Activated CD4-positive, alpha-beta T cell treated with anti-CD3 and anti-CD28 coated beads, Interleukin-2, amount 50 U/mL, for 4 hours (primary cell): ENCODE measurements at regions not wholly inside any gene's neighbourhood (a gene's known extent, or its start where the extent isn't known, plus 50 kb on each side); places are given as distances from the start of the nearest gene placed in this dataset.
A peak's percentile ranks its signal among the peaks of the same experiment; 100 is the strongest.

Source experiments
- DNase-seq, 2 experiments: peaks; one replicate each; pipeline ENCODE4 v3.0.0-alpha.2; 2020

DNA sequence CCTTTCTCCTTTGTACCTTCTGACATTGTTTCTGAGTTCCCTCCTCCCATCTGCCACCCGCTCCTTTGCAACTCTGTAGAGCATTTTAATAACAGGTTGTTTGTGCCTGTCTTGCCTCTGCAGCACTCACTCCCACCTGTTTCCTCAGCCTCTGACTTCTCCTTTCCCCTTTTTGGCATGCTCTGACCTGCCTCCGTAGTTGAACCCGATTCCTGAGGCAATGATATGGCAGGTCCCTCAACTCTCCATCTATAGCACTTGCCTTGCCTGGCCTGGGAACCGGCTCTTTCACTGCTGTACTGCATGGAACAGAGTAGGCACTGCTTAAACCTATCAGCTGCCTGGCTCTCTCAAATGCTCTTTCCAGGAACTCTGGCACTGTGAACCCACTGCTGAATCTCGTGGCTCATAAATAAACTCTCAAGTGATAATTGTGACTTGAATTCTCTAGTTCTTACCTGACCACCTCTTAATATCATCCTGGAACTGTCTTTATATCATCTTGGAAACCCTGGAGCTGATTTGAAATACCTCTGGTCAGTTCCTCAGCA, 50.3 kb downstream of the UTRN start:
- DNase-seq: no peak

DNA sequence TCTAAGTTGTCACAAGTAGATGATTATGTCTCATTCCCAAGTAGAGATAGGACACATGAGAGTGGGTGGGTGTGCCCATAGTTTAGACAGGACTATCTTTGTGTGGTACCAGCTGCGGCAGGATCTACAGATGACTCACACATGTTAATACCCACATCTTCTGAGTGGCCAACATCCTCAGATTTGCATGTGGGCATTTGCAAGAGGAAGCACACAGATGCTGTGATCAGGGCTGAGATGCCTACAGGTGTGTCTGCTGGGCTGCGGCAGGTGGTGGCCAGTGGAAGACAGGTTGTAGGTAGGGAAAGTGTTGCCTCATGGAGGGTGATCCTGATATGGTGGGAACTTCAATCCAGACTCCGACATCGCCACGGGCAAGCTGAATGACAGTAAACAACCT, 50.8 kb downstream of the UTRN start:
- DNase-seq: no peak

DNA sequence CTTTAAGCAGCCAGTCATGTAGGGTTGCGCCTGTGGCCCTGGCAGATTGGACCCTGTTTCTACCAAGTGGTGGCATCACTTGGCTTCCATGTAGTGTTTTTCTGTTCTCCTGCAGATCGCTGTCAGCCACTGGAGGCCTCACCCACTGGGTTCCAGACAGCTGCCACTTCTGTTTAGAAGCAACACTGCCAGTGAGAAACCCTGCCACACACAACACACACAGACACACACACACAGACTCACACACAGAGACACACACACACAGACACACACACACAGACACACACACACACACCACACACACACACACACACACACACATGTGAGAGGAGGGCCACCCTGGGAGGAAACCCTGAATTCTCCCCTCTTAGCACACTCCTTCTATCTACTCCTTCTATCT, 51.8 kb downstream of the UTRN start:
- no peak for DNase-seq

DNA sequence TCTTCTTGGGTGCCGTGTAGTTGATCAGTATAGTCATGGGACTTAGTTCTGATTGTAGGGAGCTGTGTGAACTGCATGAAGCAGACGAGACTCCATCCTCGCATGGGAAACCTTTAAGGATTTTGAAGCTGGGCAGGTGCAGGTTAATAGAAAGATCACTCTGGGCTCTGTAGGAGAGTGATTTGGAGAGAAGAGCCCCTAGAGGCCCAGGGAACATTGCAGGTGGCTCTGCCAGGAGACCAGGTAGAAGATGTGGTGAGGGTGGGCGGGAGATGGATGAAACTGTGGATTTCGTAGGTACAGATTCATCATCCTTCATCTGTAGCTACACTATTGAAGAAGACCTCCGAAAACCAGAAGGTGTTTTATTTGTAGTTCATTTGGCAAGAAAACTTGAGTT, 53.3 kb downstream of the UTRN start:
- no peak for DNase-seq

DNA sequence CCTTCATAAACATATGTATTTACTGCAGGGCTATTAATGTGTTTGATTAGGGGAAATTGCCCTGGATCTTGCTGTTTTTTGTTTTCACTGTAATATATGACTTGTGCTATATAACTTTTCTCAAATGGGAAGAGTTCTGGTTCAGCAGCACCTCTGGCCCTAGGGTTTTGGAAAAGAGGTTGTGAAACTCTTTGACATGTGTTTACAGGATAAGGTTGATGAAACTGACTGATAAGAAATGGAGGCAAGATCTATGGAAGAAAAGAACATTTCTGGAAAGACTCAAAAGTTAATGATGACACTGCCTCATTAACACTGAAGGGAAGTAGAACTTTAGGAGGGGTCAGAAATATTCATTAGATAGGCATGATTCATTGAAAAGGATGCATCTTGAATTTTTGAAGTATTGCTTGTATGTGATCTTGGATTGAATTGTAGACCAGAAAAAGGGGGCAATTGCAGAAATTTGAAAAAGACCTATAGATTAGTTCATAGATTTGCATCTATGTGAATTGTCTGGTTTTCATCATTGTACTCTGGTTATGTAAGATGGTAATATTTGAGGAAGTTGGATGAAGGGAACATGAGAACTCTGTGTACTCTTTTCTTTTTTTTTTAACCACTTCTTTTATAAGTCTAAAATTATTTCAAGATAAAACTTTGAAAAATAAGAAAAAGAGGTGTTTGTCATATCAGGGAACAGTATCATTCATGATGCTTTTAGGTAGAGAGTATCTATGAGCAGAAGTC, 54.0 kb downstream of the UTRN start:
- DNase-seq: no peak

DNA sequence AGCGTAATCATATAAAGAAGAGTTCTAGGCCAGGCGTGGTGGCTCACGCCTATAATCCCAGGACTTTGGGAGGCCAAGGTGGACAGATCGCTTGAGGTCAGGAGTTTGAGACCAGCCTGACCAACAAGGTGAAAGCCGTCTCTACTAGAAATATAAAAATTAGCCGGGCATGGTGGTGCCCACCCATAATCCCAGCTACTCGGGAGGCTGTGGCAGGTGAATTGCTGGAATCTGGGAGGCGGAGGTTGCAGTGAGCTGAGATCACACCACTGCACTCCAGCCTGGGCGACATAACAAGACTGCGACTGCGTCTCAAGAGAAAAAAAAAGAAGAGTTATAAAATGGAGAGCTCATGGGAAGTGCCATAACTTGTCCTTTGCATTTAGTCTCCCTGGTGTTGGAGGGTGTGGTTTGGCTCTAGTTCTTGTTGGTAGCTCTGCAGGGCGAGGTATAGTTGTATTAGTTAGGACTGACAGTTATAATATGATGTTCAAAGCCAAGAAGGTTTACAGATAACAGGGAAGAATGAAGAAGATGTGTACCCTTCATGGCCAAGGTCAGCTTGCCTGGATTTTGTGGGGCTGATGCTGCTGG, 54.8 kb downstream of the UTRN start:
- DNase-seq: no peak

DNA sequence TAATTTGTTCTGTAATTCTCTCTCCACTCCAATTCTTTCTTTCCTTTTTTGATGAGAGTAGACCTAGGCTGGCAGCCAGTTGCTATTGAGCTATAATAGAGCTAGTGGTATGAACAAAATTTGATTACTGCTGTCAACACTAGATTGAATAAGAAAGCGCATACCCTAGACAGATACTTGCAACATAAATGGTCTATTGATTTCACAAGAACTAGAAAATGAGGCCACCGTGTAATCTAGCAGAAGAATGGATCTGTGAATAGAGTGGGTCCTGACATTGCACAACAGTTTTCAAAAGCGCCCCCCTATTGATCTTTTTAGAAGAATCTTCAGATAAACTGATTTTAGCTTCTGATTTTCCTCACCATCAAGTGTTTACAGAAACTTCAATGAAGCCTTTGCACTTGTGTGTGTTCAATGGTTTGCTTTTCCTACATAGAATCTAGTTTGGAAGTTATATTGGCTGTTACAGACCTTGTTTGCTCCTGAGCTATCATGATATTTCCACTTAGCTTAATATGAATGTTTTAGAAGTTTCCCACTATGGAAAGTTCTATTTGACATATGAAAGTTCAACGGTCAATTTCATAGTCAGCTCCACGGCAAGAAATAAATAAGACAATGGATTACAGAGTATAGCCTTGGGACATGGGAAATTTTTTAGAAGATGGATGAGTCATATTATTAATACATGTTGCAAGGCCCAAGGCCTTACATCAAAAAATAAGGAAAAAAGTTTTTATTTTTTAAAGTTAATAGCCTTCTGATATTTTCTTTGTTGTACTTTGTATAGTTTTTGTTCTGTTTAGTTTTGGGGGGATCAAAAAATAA, 55.6 kb downstream of the UTRN start:
- DNase-seq: no peak

DNA sequence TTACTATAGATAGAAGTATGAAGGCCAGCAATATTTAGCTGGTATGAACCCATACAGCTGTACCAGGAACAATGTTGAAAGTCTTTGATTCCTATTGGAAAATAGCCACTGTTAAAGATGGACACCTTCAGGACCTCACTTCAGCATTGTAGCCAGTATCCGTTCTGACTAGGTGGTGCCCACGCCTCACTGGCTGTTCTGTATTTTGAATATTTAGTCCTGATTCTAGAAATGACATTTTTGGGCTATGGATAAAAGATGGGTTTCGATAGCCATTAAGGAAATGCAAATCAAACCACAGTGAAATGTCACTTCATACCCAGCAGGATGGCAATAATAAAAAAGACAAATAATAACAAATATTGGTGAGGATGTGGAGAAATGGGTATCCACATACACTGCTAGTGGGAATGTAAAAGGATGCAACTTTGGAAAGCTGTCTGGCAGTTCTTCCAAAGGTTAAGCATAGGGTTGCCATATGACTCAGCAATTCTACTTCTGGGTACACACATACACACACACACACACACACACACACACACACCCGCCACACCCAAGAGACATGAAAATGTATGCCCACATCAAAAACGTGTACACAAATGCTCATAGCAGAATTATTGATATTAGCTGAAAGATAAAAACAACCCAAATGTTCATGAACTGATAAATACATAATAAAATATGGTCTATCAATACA, 56.8 kb downstream of the UTRN start:
- DNase-seq: no peak

DNA sequence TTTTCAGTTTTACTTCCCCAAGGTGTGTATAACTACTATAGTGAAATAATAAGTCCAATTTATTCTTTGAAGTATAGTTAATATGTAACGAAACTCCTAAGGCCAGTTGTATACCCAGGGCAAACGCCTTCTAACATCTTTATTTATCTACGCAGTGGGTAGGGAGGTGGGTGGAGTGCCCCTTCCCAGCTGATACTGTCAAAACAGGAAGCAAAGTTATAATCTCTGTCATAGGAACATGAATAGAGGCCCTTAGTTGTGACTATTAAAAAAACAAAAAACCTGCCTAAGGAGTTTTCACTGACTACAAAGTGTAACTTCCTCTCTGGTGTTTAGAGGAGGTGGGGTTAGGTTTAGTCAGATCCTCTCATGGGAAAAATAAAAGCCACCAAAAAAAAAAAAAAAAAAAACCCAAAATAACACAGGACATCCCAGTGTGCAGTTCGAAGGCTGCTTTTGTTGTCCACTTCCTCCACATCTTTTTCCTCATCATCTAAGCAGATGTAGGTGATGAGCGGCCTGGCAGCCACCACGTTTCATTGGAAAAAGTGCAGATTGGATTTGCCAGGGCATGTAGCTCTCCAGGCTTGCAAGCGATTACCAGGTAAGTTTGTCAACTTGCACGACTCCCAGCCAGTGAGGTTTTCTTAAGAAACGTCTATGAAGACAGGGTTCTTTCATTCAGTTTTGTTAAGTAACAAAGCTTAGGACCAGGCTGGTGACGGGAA, 58.7 kb downstream of the UTRN start:
- no peak for DNase-seq

DNA sequence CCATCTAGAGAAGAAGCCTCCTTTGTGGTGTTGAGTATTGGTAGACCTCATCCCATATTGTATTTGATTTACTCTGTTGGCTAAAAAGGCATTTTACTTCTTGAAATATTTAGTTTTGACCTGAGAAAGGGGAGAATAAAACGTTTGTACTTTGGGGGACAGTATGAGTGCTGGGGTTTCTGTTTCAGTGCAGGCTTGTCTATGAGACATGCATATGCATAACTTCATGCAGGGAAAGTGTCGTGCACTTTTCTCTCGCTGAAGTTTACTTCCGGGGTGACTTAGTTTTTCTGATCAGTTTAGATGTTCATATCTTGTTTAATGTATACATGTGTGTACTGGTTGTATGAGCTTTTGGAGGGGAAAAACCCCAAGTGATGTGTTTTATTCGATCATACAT, 59.5 kb downstream of the UTRN start:
- peak in 1 of 2 experiments; percentile 30 for DNase-seq

DNA sequence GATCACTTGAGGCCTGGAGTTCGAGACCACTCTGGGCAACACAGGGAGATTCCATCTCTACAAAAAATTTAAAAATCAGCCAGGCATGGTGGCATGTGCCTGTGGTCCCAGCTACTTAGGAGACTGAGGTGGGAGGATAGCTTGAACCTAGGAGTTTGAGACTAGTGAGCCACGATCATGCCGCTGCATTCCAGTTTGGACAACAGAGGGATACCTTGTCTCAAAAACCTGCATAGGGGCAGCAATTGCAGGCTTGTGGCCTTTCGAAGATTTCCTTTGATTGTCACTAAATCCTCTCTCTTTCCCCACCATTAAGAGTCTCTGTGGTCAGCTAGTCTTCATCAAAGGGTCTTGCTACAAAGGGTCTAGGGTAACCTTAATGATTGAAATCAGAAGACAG, 60.3 kb downstream of the UTRN start:
- no peak for DNase-seq

DNA sequence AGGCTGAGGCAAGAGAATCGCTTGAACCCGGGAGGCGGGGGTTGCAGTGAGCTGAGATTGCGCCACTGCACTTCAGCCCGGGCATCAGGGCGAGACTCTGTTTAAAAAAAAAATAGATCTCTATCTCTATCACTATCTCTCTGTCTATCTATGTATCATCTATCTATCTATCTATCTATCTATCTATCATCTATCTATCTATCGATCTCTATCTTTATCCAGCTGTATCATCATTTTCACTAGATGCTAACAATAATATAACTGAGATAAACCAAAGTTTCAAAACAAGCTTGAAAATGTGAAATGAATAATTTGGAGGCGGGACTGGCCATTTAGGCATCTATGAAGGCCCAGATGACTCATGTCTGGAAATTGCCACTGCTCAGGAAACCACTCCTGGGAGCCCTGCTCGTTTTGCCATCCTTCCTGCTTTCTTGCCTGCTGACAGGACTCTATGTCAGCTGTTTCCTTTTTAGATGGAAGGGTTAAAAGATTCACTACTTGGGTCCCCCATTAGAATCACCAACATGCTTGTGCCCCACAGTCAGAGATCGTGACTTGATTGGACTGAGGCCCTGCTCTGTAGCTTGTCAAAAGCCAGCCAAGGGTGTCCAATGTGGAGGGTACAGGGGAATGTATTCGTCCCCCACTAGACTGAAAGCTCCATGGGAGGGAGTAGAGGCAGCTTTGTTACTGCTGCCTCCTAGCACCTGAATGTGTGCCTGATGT, 61.7 kb downstream of the UTRN start:
- no peak for DNase-seq

DNA sequence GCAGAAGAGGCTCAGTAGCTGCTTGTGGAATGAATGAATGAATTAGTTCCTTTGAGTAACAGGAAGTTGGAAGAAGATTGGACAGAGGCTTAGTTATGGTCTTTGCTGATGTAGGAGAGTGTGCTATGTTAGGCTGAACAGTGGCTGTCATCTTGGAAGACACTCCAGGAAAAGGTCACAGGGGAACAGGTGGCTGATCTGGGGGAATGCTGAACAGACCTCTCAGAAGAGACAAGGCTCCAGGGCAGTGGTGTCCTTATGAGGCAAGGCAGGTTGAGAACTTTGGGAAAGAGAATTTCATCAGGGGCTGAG, 62.3 kb downstream of the UTRN start:
- DNase-seq: no peak

DNA sequence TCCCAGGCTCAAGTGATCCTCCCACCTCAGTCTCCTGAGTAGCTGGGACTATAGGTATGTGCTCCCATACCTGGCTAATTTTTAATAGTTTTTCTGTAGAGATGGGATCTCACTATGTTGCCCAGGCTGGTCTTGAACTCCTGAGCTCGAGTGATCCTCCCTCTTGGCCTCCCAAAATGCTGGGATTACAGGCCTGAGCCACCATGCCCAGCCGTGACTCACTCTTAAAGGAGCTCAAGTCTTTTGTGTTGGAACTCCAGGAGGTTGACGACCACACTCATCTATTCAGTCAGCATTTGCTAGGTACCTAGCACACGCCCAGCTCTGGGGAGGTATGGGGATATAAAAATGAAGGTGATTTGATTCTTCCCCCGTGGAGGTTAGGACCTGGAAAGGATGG, 62.8 kb downstream of the UTRN start:
- no peak for DNase-seq

DNA sequence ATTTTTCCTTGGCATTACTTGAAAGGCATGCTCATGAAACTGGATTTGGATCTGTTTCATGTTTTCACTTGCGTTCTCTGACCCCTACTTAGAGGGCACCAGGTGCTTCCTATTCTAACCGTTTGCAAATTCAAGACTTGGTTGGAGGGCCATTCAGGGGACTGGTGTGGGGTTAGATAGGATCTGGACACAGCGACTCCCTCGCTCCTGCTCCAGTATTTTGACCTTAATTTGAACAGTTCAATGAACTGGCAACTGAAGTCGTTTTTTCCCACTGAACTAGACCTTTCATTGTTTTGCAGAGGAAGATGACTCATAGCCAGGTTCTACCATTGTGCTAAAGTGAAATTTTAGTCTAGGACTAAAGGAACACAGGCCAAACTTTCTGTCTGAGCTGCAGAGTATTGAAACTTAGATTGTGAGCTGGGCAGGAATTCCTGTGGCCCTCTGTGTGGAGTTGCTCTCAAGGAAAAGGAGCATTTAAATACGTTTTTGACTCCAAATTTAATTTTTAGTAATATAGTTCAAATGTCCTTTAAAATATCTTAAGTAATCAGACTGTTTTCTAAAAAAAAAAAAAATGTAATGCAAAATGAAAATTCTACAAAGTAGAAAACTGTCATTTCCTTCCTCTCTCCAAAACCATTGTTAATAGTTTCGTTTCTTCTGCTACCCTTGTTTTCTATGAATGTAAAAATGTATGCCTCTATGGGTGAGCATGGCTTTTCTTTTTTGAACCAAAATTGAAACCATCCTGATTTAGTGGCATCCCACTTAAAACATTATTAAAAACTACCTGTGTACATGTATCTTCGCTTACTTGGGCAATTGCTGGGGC, 64.8 kb downstream of the UTRN start:
- no peak for DNase-seq

DNA sequence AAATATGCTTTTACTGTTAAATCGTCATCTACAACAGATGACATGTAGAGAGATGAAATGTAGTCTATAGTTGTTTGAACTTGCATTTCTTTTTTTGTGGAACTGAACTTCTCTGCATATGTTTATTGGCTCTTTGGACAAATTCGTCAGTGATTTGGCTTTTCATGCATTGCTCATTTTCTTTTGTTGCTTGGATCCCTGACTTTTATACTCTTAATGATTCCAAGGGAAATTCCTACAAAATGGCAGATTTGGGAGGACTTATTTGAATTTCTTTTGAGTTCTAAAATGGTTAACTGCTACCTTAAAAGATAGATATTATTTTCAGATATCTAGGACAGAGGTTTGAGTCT, 65.4 kb downstream of the UTRN start:
- DNase-seq: no peak

DNA sequence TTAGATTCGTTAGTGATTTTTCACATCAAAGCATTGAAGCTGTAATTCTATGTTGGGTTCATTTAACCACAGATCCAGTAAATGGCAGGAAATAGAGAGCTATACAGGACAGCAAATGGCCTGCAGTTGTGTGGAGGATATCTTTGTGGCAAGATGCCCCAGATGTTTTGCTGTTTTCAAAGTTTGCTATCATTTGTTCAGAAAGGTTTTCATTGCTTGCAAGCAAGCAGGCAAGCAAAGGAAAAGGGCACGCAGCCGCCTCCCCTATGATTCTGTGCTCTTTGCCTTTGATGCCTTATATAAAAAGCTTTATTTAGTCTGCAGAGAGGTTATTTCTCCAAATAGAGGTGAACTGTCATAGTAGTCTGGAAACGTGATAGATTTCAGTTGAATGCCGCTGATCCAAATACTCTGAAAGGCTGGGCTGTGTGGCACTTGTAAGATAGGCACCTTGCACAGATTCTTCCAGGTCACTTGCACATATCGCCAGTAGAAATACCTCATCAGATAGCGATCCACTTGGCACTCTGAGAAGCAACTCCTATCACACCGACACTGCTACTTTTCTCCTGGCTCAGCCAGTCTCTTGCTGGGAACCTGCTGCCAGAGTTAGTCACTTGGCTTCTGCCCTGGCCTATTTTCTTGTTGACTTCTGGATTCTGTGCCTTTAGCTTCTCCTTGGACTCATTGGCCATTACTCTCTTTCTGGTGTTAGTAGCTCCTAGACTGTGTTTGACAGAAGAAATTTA, 66.4 kb downstream of the UTRN start:
- DNase-seq: no peak

DNA sequence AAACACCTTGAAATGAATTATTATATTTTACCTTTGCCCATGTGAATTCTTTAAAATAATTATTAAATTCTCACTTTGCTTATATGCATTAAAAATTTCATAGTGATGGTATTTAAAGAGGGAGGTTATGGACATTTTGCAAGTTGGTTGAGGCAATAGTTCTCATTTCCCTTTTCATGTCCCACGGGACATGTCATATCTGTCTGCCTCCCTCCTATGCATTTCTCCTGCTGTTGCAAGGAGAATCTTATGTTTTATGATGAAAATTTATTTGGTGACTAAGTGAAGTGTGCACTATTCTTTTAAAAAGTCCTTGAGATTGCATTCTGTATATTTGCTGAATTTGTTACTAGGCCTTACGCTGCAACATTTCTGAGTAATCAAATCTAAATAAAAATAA, 67.2 kb downstream of the UTRN start:
- no peak for DNase-seq

DNA sequence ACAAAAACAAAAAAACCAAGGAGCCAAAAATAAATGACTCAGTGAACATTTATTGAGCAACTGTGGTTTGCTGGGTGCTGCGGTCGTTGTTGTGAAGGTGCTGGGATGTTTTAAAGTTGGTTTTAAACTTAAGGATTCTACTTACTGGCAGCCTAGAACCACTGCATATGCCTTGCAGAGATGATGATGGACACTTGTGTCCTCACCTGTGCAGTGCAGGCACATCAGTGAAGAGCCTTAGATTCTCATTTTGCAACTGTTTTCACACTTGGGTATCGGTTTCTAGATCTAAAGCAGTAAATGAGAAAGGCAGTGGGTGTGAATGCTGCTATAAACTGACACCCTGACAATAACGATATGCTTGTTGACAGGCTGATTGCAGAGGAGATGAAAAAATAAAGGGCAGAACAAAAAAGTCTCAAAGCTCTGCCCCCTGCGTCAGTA, 68.8 kb downstream of the UTRN start:
- DNase-seq: no peak

DNA sequence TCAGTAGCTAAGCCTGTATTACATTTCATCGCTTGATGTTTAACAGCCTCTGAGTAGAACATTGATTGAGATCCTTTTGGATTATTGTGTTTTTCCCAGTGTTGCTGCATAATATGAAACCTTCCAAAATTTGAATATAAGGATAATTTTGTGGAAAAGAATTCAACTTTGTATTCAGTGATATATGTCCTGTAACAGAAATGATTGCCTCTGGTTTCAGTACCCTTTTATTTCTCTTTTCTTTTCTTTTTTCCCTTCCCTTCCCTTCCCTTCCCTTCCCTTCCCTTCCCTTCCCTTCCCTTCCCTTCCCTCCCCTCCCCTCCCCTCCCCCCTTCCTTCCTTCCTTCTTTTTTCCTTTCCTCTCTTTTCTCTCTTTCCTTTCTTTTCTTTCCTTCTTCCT, 74.6 kb downstream of the UTRN start:
- DNase-seq: no peak
